SK-N-SH treated with all-trans-retinoic acid at 6 μM for 48 hours (cell line): ENCODE measurements at regions not wholly inside any gene's neighbourhood (a gene's known extent, or its start where the extent isn't known, plus 50 kb on each side); places are given as distances from the start of the nearest gene placed in this dataset.

Experiments
- ATAC-seq: fragments of 200-7000 bp; cut with Tn5 transposase; 3 replicates; pipeline ENCODE4 v1.9.1; 2020; ENCODE audit warnings: mild to moderate bottlenecking, moderate library complexity
- CREB5 ChIP-seq: fragments of 250-450 bp; sonication (Bioruptor Pico); IDR thresholded peaks from 2 replicates; pipeline ENCODE4 v1.5.1; 2020; ENCODE audit warnings: low read depth, mild to moderate bottlenecking, moderate library complexity
- CSDC2 ChIP-seq: fragments of 250-450 bp; sonication (Bioruptor Pico); IDR thresholded peaks from 2 replicates; pipeline ENCODE4 v1.5.0; 2020; ENCODE audit warnings: mild to moderate bottlenecking, moderate library complexity
- CSRNP3 ChIP-seq: fragments of 250-450 bp; sonication (Bioruptor Pico); IDR thresholded peaks from 2 replicates; pipeline ENCODE4 v1.5.1; 2021; ENCODE audit warnings: mild to moderate bottlenecking, moderate library complexity
- ESRRG ChIP-seq: fragments of 250-450 bp; sonication (Bioruptor Pico); IDR thresholded peaks from 2 replicates; pipeline ENCODE4 v1.6.1; 2021; ENCODE audit warnings: mild to moderate bottlenecking
- GLIS3 ChIP-seq: fragments of 250-450 bp; sonication (Bioruptor Pico); IDR thresholded peaks from 2 replicates; pipeline ENCODE4 v1.5.0; 2020; ENCODE audit warnings: mild to moderate bottlenecking, moderate library complexity
- ISL1 ChIP-seq: fragments of 250-450 bp; sonication (Bioruptor Pico); IDR thresholded peaks from 2 replicates; pipeline ENCODE4 v2.1.2; 2022; ENCODE audit warnings: mild to moderate bottlenecking, moderate library complexity
- OSR1 ChIP-seq: fragments of 250-450 bp; sonication (Bioruptor Pico); IDR thresholded peaks from 2 replicates; pipeline ENCODE4 v1.8.0; 2022; ENCODE audit warnings: moderate library complexity, mild to moderate bottlenecking, inconsistent platforms
- PATZ1 ChIP-seq: fragments of 250-450 bp; sonication (Bioruptor Pico); IDR thresholded peaks from 2 replicates; pipeline ENCODE4 v1.8.0; 2020; ENCODE audit warnings: mild to moderate bottlenecking, moderate library complexity, borderline replicate concordance
- PPARA ChIP-seq: fragments of 250-450 bp; sonication (Bioruptor Pico); IDR thresholded peaks from 2 replicates; pipeline ENCODE4 v1.5.0; 2020; ENCODE audit warnings: mild to moderate bottlenecking, borderline replicate concordance
- SNAI2 ChIP-seq: fragments of 250-450 bp; sonication (Bioruptor Pico); IDR thresholded peaks from 2 replicates; pipeline ENCODE4 v1.5.0; 2020; ENCODE audit warnings: mild to moderate bottlenecking, moderate library complexity
- TCF4 ChIP-seq: fragments of 250-450 bp; sonication (Bioruptor Pico); IDR thresholded peaks from 2 replicates; pipeline ENCODE4 v1.8.0; 2021; ENCODE audit warnings: mild to moderate bottlenecking, moderate library complexity, borderline replicate concordance
- TOX ChIP-seq: fragments of 250-450 bp; sonication (Bioruptor Pico); IDR thresholded peaks from 2 replicates; pipeline ENCODE4 v1.8.0; 2021; ENCODE audit warnings: mild to moderate bottlenecking, moderate library complexity, borderline replicate concordance
- TSHZ2 ChIP-seq: fragments of 250-450 bp; sonication (Bioruptor Pico); IDR thresholded peaks from 2 replicates; pipeline ENCODE4 v1.5.0; 2020; ENCODE audit warnings: mild to moderate bottlenecking, moderate library complexity
- ZC3H10 ChIP-seq: fragments of 250-450 bp; sonication (Bioruptor Pico); IDR thresholded peaks from 2 replicates; pipeline ENCODE4 v1.5.1; 2021; ENCODE audit warnings: mild to moderate bottlenecking, moderate library complexity
- ZNF565 ChIP-seq: fragments of 450-650 bp; formaldehyde crosslinking; conservative IDR thresholded peaks from 2 replicates; pipeline ENCODE4 v1.5.0; 2020; ENCODE audit warnings: low read depth, mild to moderate bottlenecking, moderate library complexity
- ZNF70 ChIP-seq: fragments of 450-650 bp; formaldehyde crosslinking; IDR thresholded peaks from 2 replicates; pipeline ENCODE4 v1.5.0; 2020; ENCODE audit warnings: mild to moderate bottlenecking, moderate library complexity
- ZNF8 ChIP-seq: fragments of 450-650 bp; formaldehyde crosslinking; IDR thresholded peaks from 2 replicates; pipeline ENCODE4 v1.5.0; 2020; ENCODE audit warnings: mild to moderate bottlenecking, moderate library complexity

- TF ChIP-seq TOX (no peak), CSRNP3 (no peak), ISL1 (CRISPR knock-in tag) (no peak), CREB5 (CRISPR knock-in tag) (no peak), TCF4 (CRISPR knock-in tag) (no peak), ZNF565 (CRISPR knock-in tag) (no peak), ZC3H10 (CRISPR knock-in tag) (no peak), OSR1 (CRISPR knock-in tag) (no peak), ZNF70 (no peak), GLIS3 (CRISPR knock-in tag) (no peak)
These were observed 353.7 kb downstream of the LRIG3 start for GRCh38 chr12:58566599-58566998.

GRCh38 chr12:58567189-58567588 is 353.1 kb downstream of the LRIG3 start:
- ATAC-seq = no peak
- TF ChIP-seq PPARA (CRISPR knock-in tag) = no peak
- no peak for TF ChIP-seq ZNF8
- no peak for TF ChIP-seq ZNF70
- no peak for TF ChIP-seq TCF4 (CRISPR knock-in tag)

More at GRCh38 chr12:58566599-58566998, 353.7 kb downstream of the LRIG3 start:
- ATAC-seq = peak; percentile 90

GRCh38 chr12:58570411-58570810 is 349.9 kb downstream of the LRIG3 start:
- no peak for ATAC-seq
- TF ChIP-seq PPARA (CRISPR knock-in tag) = no peak
- no peak for TF ChIP-seq TSHZ2 (CRISPR knock-in tag)
- no peak for TF ChIP-seq ESRRG
- TF ChIP-seq ZNF70 = no peak
- no peak for TF ChIP-seq ZNF8
- no peak for TF ChIP-seq ZC3H10 (CRISPR knock-in tag)
- TF ChIP-seq PATZ1 (CRISPR knock-in tag) = no peak
- TF ChIP-seq SNAI2 (CRISPR knock-in tag) = no peak
- no peak for TF ChIP-seq CSRNP3
- TF ChIP-seq TOX = no peak
- TF ChIP-seq GLIS3 (CRISPR knock-in tag) = no peak
- TF ChIP-seq ISL1 (CRISPR knock-in tag) = no peak

GRCh38 chr12:58575256-58575655 is 345.0 kb downstream of the LRIG3 start:
- no peak for ATAC-seq
- no peak for TF ChIP-seq ZC3H10 (CRISPR knock-in tag)
- TF ChIP-seq GLIS3 (CRISPR knock-in tag) = no peak
- no peak for TF ChIP-seq TSHZ2 (CRISPR knock-in tag)
- TF ChIP-seq ZNF565 (CRISPR knock-in tag) = no peak
- TF ChIP-seq ESRRG = no peak
- TF ChIP-seq CREB5 (CRISPR knock-in tag) = no peak
- TF ChIP-seq CSRNP3 = no peak
- TF ChIP-seq ISL1 (CRISPR knock-in tag) = no peak
- no peak for TF ChIP-seq PATZ1 (CRISPR knock-in tag)
- TF ChIP-seq CSDC2 = no peak
